ENCODE measurements at regions not wholly inside any gene's neighbourhood (a gene's known extent, or its start where the extent isn't known, plus 50 kb on each side); places are given as distances from the start of the nearest gene placed in this dataset.

DNA sequence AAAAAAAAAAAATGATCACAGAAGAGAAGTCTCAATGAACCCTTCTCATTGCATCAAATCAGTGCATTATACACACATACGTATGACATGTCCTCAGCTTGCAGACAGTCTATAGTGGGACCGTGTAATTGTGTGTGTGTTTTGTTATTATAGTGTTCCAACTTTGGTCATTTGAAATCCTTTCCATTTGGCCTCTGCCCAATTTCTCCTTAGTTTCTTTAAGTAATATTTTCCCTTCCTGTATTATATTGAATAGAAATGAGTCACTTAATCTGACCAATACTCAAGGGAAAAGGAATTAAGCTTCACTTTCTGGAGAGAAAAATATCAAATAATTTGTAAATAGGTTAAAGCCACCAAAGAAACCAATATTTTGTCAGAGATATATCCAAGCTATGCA is 415.5 kb upstream of the SORCS1 start:
- TF ChIP-seq BHLHE40 (IDR thresholded peaks at IDR 0.05; ENCODE audit: low read depth, low read length) (no peak), MXI1 (IDR thresholded peaks at IDR 0.05; ENCODE audit: borderline replicate concordance, low read depth, low read length) (no peak), MAZ (IDR thresholded peaks at IDR 0.05; ENCODE audit: borderline replicate concordance, low read depth, low read length) (no peak), CTCF (conservative IDR thresholded peaks at IDR 0.05; ENCODE audit: low read depth, low read length) (no peak), FOS (IDR thresholded peaks at IDR 0.05; ENCODE audit: low read depth, low read length) (no peak), MAFK (IDR thresholded peaks at IDR 0.05; ENCODE audit: low read depth, low read length) (no peak), CHD1 (IDR thresholded peaks at IDR 0.05; ENCODE audit: low read depth, low read length) (no peak), RFX5 (IDR thresholded peaks at IDR 0.05; ENCODE audit: low read depth, low read length) (no peak)
- no peak overlapping the region for H3K9ac ChIP-seq (ENCODE audit: low read depth, low read length)
- no peak overlapping the region for H3K4me3 ChIP-seq (ENCODE audit: insufficient read depth, low read depth, low read length)
- no peak overlapping the region for H3K4ac ChIP-seq (ENCODE audit: low read depth, low read length)
- H4K8ac ChIP-seq (ENCODE audit: low read depth in 2 of 2, low read length in 2 of 2): no peak overlapping the region
- no TSS peak for BruUV-seq (replicated peaks)
- no peak overlapping the region for H3K56ac ChIP-seq (ENCODE audit: extremely low read depth, insufficient read depth, low read length)
- DNase-seq (no peak), ATAC-seq (ENCODE audit: low read depth) (no peak)
- no peak overlapping the region for H2BK15ac ChIP-seq (ENCODE audit: low read depth, low read length)
- H4K20me1 ChIP-seq (ENCODE audit: insufficient read depth, low read length): no peaks in the 10 kb centered on the region
- intact Hi-C loops (cut with micrococcal nuclease): no loop called here
- in situ Hi-C loops (cut with MboI; ENCODE audit: low sequenced_read_pairs): no loop called here
- no peak overlapping the region for H3K18ac ChIP-seq (ENCODE audit: low read depth, low read length)
- no peak overlapping the region for H2BK5ac ChIP-seq (ENCODE audit: low read depth, low read length, poor library complexity, severe bottlenecking)
- H3K27ac ChIP-seq (ENCODE audit: insufficient read depth, low read length): no peak overlapping the region
- no peak overlapping the region for H3K23ac ChIP-seq (ENCODE audit: low read depth, low read length)
- H3K4me2 ChIP-seq (ENCODE audit: low read depth, low read length): no peak overlapping the region
- H3K9me3 ChIP-seq (ENCODE audit: control insufficient read depth, insufficient read depth, low read length): 0 out of 2 replicates have a peak, but pooled peaks cover 7% of the 10 kb centered on the region
- no peak overlapping the region for H2AK5ac ChIP-seq (ENCODE audit: low read depth, low read length)
- H3K14ac ChIP-seq (replicated peaks; ENCODE audit: low read depth, low read length): no peak overlapping the region
- dilution Hi-C loops (cut with HindIII; ENCODE audit: low sequenced_read_pairs, unreplicated experiment): no loop called here
- no peaks in the 10 kb centered on the region for H3K36me3 ChIP-seq (ENCODE audit: control insufficient read depth, insufficient read depth, low read length)
- H3K79me1 ChIP-seq (ENCODE audit: low read depth in 1 of 2, low read length in 2 of 2): no peaks in the 10 kb centered on the region
- WGBS, 2 experiments (ENCODE audit: extremely low coverage in 2 of 2, insufficient read length in 1 of 2): no CpG with 5 or more reads among the region's 2 CpGs
- no peak overlapping the region for H2AFZ ChIP-seq (replicated peaks; ENCODE audit: low read length, poor library complexity)
- H4K5ac ChIP-seq (ENCODE audit: low read depth, low read length): no peak overlapping the region
- H3K4me1 ChIP-seq (ENCODE audit: control insufficient read depth, insufficient read depth, low read length): no peaks in the 10 kb centered on the region
- no peak overlapping the region for H2BK20ac ChIP-seq (ENCODE audit: low read depth, low read length)
- H2AK9ac ChIP-seq (replicated peaks; ENCODE audit: low read depth, low read length, poor library complexity): no peak overlapping the region
- H3K27me3 ChIP-seq (ENCODE audit: control insufficient read depth, insufficient read depth, low read length): no peaks in the 10 kb centered on the region
- H2BK120ac ChIP-seq (ENCODE audit: low read depth, low read length): no peak overlapping the region
- no peak overlapping the region for H4K91ac ChIP-seq (ENCODE audit: insufficient read depth, low read depth, low read length)
- ChIA-PET POLR2A (ENCODE audit: unreplicated experiment) (no interaction called here), CTCF (interaction anchor here (0.6 kb wide), 1 partner anchor 16 kb away, joined by 3 read pairs; no protein-coding TSS in a partner anchor)
- no peaks in the 10 kb centered on the region for H3K9me1 ChIP-seq (ENCODE audit: insufficient read depth, low read length)

Data from IMR-90 (cell line).